Fibroblast of lung (primary cell): ENCODE measurements at regions not wholly inside any gene's neighbourhood (a gene's known extent, or its start where the extent isn't known, plus 50 kb on each side); places are given as distances from the start of the nearest gene placed in this dataset.

Source experiments
- DNase-seq, 2 donors: peaks; one replicate each; pipeline versions ENCODE4 v3.0.0 to v3.0.0-alpha.2; 2010; ENCODE audit warnings: low read depth in 2 of 2
- H2AFZ ChIP-seq: 2 replicates; pipeline ENCODE4 v1.5.1; 2012; ENCODE audit warnings: low read length, control low read depth, inconsistent platforms
- H3K27ac ChIP-seq: 2 replicates; pipeline ENCODE4 v1.5.1; 2011; ENCODE audit warnings: low read length, control low read depth; ENCODE audit not compliant: insufficient read depth
- H3K27me3 ChIP-seq: 2 replicates; pipeline ENCODE4 v1.5.1; 2011; ENCODE audit warnings: mild to moderate bottlenecking, low read length; ENCODE audit not compliant: control insufficient read depth, insufficient read depth
- H3K36me3 ChIP-seq: 2 replicates; pipeline ENCODE4 v1.5.1; 2011; ENCODE audit warnings: low read length; ENCODE audit not compliant: control insufficient read depth, insufficient read depth
- H3K4me1 ChIP-seq: 2 replicates; pipeline ENCODE4 v1.5.1; 2011; ENCODE audit warnings: low read length; ENCODE audit not compliant: control insufficient read depth, insufficient read depth; ENCODE audit errors: extremely low read depth
- H3K4me2 ChIP-seq: 2 replicates; pipeline ENCODE4 v1.5.1; 2011; ENCODE audit warnings: low read length, control low read depth; ENCODE audit not compliant: insufficient read depth; ENCODE audit errors: extremely low read depth
- H3K4me3 ChIP-seq, 4 experiments: fragments of 200-600 bp in 1 of 4; sonication (generic) in 1 of 4; replicated peaks in 1 of 4; 2 replicates each; pipeline ENCODE4 v1.5.1; 2011 to 2016; ENCODE audit warnings: low read length in 4 of 4, low read depth in 3 of 4, mild to moderate bottlenecking in 3 of 4, control low read depth in 2 of 4, inconsistent platforms in 1 of 4, mixed read lengths in 1 of 4; ENCODE audit not compliant: insufficient read depth in 1 of 4; ENCODE audit errors: control extremely low read depth in 1 of 4
- H3K79me2 ChIP-seq: 2 replicates; pipeline ENCODE4 v1.5.1; 2012; ENCODE audit warnings: mild to moderate bottlenecking, low read length, inconsistent platforms; ENCODE audit not compliant: control insufficient read depth, insufficient read depth
- H3K9ac ChIP-seq: 2 replicates; pipeline ENCODE4 v1.5.1; 2011; ENCODE audit warnings: mild to moderate bottlenecking, low read length, control low read depth; ENCODE audit not compliant: insufficient read depth
- H3K9me3 ChIP-seq: 2 replicates; pipeline ENCODE4 v1.5.1; 2012; ENCODE audit warnings: low read depth, low read length; ENCODE audit not compliant: control insufficient read depth, insufficient read depth
- H4K20me1 ChIP-seq: 2 replicates; pipeline ENCODE4 v1.5.1; 2011; ENCODE audit warnings: low read length; ENCODE audit not compliant: control insufficient read depth, insufficient read depth; ENCODE audit errors: extremely low read depth
- EZH2 ChIP-seq: IDR thresholded peaks from 2 replicates; pipeline ENCODE4 v1.5.1; 2012; ENCODE audit warnings: low read length, control low read depth, mild to moderate bottlenecking; ENCODE audit errors: missing control alignments
- TF ChIP-seq, protein P1 (sequence below), 2 donors: IDR thresholded peaks in 1 of 2; conservative IDR thresholded peaks in 1 of 2; 1 replicate in 1 of 2; 2 replicates in 1 of 2; pipeline ENCODE4 v1.5.1; 2011 to 2012; ENCODE audit warnings: low read length in 2 of 2, control low read depth in 1 of 2, inconsistent platforms in 1 of 2, low read depth in 1 of 2, mild to moderate bottlenecking in 1 of 2

DNA sequence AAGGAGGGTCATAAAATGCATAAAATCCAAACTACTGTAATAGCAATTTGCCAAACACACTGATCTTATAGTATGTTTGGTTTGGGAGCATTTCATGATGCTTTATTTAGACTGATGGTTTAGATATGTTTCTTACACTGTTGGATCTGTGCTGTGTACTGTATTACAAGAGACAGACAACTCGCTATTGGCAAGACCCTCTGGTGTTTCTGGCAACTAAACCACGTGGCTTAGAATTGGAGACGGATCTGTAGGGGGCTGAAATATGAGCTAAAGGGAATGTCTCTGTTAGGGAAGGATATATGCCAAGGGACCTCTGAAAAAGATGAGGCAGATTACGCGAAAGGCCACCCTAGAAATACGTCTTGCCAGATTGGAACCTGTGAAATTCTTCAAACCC lies 208.7 kb downstream of the BARX2 start:
- Histone ChIP-seq H2AFZ (no peak overlapping the region), H3K79me2 (no peaks in the 10 kb centered on the region), H3K4me2 (no peak overlapping the region), H3K36me3 (no peaks in the 10 kb centered on the region), H4K20me1 (no peaks in the 10 kb centered on the region), H3K27me3 (no peaks in the 10 kb centered on the region), H3K4me1 (no peaks in the 10 kb centered on the region), H3K9me3 (no peaks in the 10 kb centered on the region), H3K4me3 (no peak overlapping the region), H3K9ac (no peak overlapping the region), H3K27ac (no peak overlapping the region)
- TF ChIP-seq, protein P1, sequence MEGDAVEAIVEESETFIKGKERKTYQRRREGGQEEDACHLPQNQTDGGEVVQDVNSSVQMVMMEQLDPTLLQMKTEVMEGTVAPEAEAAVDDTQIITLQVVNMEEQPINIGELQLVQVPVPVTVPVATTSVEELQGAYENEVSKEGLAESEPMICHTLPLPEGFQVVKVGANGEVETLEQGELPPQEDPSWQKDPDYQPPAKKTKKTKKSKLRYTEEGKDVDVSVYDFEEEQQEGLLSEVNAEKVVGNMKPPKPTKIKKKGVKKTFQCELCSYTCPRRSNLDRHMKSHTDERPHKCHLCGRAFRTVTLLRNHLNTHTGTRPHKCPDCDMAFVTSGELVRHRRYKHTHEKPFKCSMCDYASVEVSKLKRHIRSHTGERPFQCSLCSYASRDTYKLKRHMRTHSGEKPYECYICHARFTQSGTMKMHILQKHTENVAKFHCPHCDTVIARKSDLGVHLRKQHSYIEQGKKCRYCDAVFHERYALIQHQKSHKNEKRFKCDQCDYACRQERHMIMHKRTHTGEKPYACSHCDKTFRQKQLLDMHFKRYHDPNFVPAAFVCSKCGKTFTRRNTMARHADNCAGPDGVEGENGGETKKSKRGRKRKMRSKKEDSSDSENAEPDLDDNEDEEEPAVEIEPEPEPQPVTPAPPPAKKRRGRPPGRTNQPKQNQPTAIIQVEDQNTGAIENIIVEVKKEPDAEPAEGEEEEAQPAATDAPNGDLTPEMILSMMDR (conservative IDR thresholded peaks at IDR 0.05 in 1 of 2, IDR thresholded peaks at IDR 0.05 in 1 of 2; ENCODE audit: low read depth in 1 of 2, low read length in 2 of 2), result no peak
- no peak for TF ChIP-seq EZH2
- no peak for DNase-seq

DNA sequence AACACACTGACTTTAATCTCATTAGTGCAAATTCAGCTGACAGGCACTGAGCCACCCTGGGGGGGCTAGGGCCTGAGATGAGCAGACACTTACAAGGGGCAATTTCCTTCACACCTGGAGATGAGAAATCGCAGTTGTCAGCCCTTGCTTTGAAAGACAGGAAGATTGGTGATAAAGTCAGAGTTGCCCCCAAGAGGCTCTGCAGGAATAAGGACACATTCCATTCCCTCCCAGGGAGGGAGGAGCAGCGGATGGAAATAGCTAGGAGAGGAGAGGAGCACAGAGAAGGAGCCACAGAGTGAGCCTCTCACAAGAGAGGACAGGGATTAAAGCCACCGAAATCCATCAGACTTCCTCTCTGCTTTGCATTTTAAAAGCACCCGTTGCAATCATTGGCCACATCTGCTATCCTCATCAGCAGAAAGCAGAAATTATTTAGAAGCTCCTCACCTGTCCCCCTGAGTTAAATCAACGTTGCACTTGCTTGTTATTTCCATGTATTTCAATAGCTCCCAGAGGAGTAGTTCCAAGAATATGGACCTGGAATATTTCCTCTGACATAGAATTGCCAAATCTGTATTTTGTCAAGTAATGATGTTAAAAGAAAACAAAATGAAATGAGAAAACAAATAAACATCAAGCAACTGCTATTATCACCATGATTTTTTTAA lies 213.7 kb downstream of the BARX2 start:
- Histone ChIP-seq H3K4me1 (no peaks in the 10 kb centered on the region), H4K20me1 (no peaks in the 10 kb centered on the region), H3K4me3 (no peak overlapping the region), H3K9ac (no peak overlapping the region), H3K36me3 (no peaks in the 10 kb centered on the region), H2AFZ (no peak overlapping the region), H3K9me3 (no peaks in the 10 kb centered on the region), H3K27ac (no peak overlapping the region), H3K4me2 (no peak overlapping the region), H3K79me2 (no peaks in the 10 kb centered on the region), H3K27me3 (no peaks in the 10 kb centered on the region)
- DNase-seq, result no peak
- TF ChIP-seq, protein P1 (conservative IDR thresholded peaks at IDR 0.05 in 1 of 2, IDR thresholded peaks at IDR 0.05 in 1 of 2; ENCODE audit: low read depth in 1 of 2, low read length in 2 of 2), result no peak
- TF ChIP-seq EZH2, result no peak

DNA sequence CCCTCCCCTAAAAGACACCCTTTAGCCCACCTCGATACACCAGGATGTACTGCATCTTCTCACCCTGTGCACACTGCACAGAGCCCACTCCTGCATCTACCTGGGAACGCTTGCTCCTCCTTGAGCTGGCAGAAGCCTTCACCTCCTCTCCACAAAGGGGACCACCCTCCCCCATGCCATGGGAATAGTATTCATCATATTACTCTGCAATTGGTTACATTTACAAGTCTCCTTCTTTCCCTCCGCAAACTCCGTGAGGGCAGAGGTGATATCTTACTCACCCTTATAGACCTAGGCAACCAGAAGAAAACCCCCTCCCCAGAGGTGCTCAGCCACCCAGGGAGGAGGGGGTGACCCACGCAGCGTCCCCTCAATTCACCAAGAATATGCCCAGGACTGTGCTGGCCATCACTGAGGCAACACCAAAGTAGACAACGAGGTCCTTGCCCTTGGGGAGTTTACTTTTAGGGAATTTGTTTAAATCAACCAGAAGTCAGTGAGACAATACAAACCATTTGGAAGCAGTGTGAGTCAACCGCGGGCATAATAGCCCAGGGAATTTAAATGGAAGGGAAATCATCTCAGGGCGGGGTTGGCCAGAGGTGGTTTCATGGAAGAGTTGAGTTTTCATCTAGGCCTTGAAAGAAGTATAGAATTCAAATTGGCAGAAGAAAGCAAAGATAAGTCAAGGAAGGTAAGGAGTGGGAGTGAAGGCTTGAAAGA lies 214.5 kb downstream of the BARX2 start:
- no peak overlapping the region for H3K4me2 ChIP-seq
- no peaks in the 10 kb centered on the region for H3K4me1 ChIP-seq
- no peak overlapping the region for H3K4me3 ChIP-seq
- no peaks in the 10 kb centered on the region for H3K36me3 ChIP-seq
- H3K79me2 ChIP-seq, result no peaks in the 10 kb centered on the region
- H4K20me1 ChIP-seq, result no peaks in the 10 kb centered on the region
- no peak overlapping the region for H2AFZ ChIP-seq
- no peak for DNase-seq
- H3K27ac ChIP-seq, result no peak overlapping the region
- TF ChIP-seq EZH2, result no peak
- TF ChIP-seq, protein P1 (conservative IDR thresholded peaks at IDR 0.05 in 1 of 2, IDR thresholded peaks at IDR 0.05 in 1 of 2; ENCODE audit: low read depth in 1 of 2, low read length in 2 of 2), result no peak
- H3K27me3 ChIP-seq, result no peaks in the 10 kb centered on the region
- H3K9me3 ChIP-seq, result no peaks in the 10 kb centered on the region
- H3K9ac ChIP-seq, result no peak overlapping the region
